Fibroblast of the aortic adventitia (primary cell): ENCODE measurements at regions not wholly inside any gene's neighbourhood (a gene's known extent, or its start where the extent isn't known, plus 50 kb on each side); places are given as distances from the start of the nearest gene placed in this dataset.

ENCODE experiments used
- DNase-seq: peaks from one replicate; pipeline ENCODE4 v3.0.0-alpha.2; 2010; ENCODE audit warnings: low read depth
- H3K4me3 ChIP-seq: 2 replicates; pipeline ENCODE4 v1.5.1; 2011; ENCODE audit warnings: low read depth, mild to moderate bottlenecking, control low read depth, low read length, moderate library complexity
- TF ChIP-seq, protein P1 (sequence below): IDR thresholded peaks from 2 replicates; pipeline ENCODE4 v1.5.1; 2011; ENCODE audit warnings: mild to moderate bottlenecking, low read length, control low read depth, inconsistent platforms; ENCODE audit not compliant: insufficient read depth

DNA sequence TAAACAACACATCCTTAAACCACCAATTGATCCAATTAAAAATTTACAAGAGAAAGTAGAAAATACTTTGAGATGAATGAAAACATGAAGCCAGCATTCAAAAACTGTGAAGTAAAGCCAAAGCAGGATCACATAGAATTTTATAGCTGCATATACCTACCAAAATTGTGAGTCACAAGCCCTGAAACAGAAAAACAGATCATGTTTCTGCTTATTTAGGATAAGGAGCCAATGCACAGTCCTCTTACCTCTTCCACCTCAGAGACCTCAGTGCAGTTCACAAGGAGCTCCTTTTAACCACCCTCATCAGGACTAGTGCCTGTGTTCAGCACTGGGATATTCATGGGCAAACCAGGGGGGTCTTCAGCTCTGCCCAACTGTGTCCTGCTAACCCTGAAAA, 386.7 kb downstream of the TECRL start:
- TF ChIP-seq, protein P1, sequence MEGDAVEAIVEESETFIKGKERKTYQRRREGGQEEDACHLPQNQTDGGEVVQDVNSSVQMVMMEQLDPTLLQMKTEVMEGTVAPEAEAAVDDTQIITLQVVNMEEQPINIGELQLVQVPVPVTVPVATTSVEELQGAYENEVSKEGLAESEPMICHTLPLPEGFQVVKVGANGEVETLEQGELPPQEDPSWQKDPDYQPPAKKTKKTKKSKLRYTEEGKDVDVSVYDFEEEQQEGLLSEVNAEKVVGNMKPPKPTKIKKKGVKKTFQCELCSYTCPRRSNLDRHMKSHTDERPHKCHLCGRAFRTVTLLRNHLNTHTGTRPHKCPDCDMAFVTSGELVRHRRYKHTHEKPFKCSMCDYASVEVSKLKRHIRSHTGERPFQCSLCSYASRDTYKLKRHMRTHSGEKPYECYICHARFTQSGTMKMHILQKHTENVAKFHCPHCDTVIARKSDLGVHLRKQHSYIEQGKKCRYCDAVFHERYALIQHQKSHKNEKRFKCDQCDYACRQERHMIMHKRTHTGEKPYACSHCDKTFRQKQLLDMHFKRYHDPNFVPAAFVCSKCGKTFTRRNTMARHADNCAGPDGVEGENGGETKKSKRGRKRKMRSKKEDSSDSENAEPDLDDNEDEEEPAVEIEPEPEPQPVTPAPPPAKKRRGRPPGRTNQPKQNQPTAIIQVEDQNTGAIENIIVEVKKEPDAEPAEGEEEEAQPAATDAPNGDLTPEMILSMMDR: no peak

DNA sequence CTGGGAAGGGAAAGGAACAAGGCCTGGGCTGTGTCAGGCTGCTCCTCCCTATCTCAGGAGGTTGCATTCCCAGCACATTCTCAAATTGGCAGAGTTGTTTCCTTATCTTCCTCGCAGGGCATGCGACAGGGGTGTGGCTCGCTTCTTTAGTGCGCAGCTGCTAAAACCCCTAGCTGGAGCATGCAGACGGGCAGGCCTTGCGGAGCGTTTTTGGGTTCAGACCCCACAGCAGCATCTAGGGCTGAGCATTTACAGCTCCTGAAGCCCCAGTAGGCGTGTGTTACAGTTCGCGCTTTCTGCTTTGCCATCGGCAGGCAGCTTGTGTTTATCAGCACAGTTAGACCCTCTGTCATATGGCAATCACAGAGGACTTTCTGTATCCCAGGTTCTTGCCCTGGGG, 392.4 kb downstream of the TECRL start:
- H3K4me3 ChIP-seq: no peak overlapping the region
- DNase-seq: no peak
- TF ChIP-seq, protein P1: no peak

More for the DNA sequence above, 386.7 kb downstream of the TECRL start:
- no peak overlapping the region for H3K4me3 ChIP-seq
- DNase-seq: no peak

DNA sequence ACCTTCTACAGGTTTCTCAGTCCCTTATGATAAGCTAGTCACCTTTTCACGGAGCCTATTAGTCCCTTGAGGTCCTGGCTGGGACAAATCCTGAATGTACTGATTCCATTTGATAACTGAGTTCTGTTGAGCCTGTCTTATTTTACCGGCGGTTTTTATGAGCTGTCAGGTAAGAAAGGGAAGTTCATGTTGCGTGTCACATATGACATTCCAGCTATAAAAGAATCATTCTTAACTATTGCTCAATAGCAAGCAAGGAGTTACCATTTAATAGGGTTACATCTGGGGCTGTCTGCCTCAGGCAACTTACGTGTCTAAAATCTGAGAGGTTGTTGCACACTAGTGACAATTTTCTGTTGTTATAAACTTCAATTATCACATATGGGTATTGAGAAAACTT, 394.6 kb downstream of the TECRL start:
- DNase-seq: no peak
- H3K4me3 ChIP-seq: no peak overlapping the region
- TF ChIP-seq, protein P1: no peak

DNA sequence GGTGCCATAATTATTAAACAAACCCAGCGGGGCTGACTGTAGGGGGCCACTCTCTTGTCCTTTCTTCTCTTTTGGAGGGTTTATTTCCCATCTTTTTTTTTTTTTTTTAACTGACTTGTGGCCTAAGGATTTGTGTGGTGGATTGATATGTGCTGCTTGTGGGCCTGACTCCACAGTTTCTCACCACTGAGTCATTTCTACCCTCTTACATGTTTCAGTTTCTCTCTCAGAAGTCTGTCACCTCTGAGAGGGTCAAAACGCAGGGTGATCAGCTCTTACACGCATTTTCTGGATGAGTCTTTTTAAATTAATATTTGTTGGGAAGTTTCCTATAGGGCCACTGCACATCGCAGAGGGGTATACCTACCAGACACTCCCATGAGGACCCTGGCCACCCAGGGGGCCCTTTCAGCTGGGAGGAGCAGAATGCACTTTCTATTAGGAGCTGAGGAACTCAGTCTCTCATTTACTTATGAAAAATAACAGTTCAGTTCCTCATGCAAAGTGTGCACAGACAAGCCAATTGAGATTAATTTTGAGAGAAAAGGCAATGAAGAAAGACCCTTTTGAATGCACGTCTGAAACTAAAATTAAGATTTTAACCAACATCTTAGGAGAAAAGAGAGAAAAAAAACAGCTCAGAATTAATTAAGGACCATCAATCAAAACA, 407.9 kb downstream of the TECRL start:
- TF ChIP-seq, protein P1: no peak
- no peak overlapping the region for H3K4me3 ChIP-seq
- DNase-seq: no peak

DNA sequence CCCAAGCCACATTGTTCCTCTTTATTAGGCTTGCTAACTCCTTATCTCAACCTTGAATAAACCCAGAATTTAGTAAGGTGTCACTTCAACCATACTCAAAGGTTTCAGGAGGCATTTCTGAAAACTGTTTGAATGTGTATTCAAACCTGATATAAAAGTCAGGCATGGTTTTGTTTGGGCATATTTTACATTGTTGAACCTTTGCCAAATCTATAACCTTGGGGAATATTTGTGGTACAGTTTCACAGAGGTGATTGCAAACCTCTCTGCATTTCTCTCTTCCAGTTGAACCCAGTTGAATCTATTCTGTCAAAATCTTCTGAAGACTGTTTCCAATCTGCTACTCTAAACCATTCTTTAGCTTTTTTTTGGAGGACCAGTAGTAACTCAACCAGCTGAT, 409.0 kb downstream of the TECRL start:
- DNase-seq: no peak

DNA sequence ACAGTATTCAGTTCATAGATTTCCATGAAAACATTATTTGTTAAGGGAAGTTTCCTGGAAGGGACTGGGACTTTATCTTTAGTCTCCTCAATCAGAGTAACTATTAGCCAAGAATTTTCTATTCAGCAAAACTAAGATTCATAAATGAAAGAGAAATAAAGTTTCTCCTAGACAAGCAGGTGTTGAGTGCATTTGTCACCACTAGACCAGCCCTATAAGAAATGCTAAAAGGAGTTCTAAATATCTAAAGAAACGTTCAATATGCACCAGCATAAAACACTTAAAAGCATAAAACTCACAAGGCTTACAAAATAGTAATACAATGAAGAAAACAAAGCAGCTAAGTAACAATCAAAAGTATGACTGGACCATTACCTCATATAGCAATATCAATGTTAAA, 423.0 kb downstream of the TECRL start:
- no peak for DNase-seq
- TF ChIP-seq, protein P1: no peak
- no peak overlapping the region for H3K4me3 ChIP-seq

More for the DNA sequence above, 409.0 kb downstream of the TECRL start:
- TF ChIP-seq, protein P1: no peak
- H3K4me3 ChIP-seq: no peak overlapping the region

DNA sequence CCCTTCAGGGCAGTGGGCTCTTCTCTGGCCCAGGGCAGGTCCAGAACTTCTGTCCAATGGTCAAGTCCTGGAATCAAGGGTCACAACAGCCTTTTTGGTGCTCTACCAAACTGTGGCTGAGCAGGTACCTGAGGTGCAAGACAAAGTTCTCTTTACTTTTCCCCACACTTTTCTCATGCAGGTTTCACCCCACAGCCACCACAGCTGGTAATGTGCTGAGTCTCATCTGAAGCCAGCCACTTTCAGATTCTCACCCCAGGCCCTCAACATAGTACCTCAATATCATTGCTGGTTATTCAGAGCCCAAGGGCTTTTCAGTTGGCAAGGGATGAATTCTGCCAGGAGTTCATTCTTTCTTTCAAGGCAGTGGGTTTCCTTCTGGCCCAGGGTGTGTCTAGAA, 426.0 kb downstream of the TECRL start:
- DNase-seq: no peak
- TF ChIP-seq, protein P1: no peak
- no peak overlapping the region for H3K4me3 ChIP-seq
